Activated T-cell treated with anti-CD3 and anti-CD28 coated beads, Interleukin-2, amount 50 U/mL, for 48 hours (primary cell): ENCODE measurements at regions not wholly inside any gene's neighbourhood (a gene's known extent, or its start where the extent isn't known, plus 50 kb on each side); places are given as distances from the start of the nearest gene placed in this dataset.

Experiments
- DNase-seq, 2 experiments: peaks; one replicate each; pipeline ENCODE4 v3.0.0-alpha.2; 2020

- DNase-seq = no peak
These were observed 519.1 kb downstream of the IQCM start for GRCh38 chr4:149296503-149296902.

GRCh38 chr4:149296084-149296483, 519.6 kb downstream of the IQCM start:
- DNase-seq = no peak

- no peak for DNase-seq
These were observed 521.0 kb downstream of the IQCM start for GRCh38 chr4:149294601-149295000.

GRCh38 chr4:149293046-149293649, 522.5 kb downstream of the IQCM start:
- no peak for DNase-seq

- no peak for DNase-seq
These were observed 523.1 kb downstream of the IQCM start for GRCh38 chr4:149292425-149293007.

GRCh38 chr4:149291463-149291862, 524.2 kb downstream of the IQCM start:
- DNase-seq = no peak

GRCh38 chr4:149280806-149281205, 534.8 kb downstream of the IQCM start:
- DNase-seq = no peak

GRCh38 chr4:149279776-149280175, 535.9 kb downstream of the IQCM start:
- DNase-seq = no peak

GRCh38 chr4:149279331-149279730, 536.3 kb downstream of the IQCM start:
- no peak for DNase-seq

GRCh38 chr4:149277705-149278104, 537.9 kb downstream of the IQCM start:
- no peak for DNase-seq

- DNase-seq = no peak
These were observed 545.8 kb downstream of the IQCM start for GRCh38 chr4:149269835-149270234.

GRCh38 chr4:149266301-149266700, 549.3 kb downstream of the IQCM start:
- no peak for DNase-seq

GRCh38 chr4:149265645-149266044, 550.0 kb downstream of the IQCM start:
- DNase-seq = no peak

GRCh38 chr4:149264093-149264733, 551.4 kb downstream of the IQCM start:
- DNase-seq = peak in 1 of 2 experiments; percentile 16

- no peak for DNase-seq
These were observed 567.4 kb downstream of the IQCM start for GRCh38 chr4:149248191-149248764.

GRCh38 chr4:149247164-149247563, 568.5 kb downstream of the IQCM start:
- no peak for DNase-seq

- no peak for DNase-seq
These were observed 570.3 kb downstream of the IQCM start for GRCh38 chr4:149245333-149245732.

- DNase-seq = no peak
These were observed 577.5 kb downstream of the IQCM start for GRCh38 chr4:149238097-149238496.

GRCh38 chr4:149234798-149235197, 580.8 kb downstream of the IQCM start:
- no peak for DNase-seq

- no peak for DNase-seq
These were observed 592.0 kb downstream of the IQCM start for GRCh38 chr4:149223659-149224058.

GRCh38 chr4:149218672-149219071, 597.0 kb downstream of the IQCM start:
- DNase-seq = no peak

GRCh38 chr4:149214301-149214700, 601.3 kb downstream of the IQCM start:
- no peak for DNase-seq

GRCh38 chr4:149211876-149212275, 603.8 kb downstream of the IQCM start:
- DNase-seq = no peak
